ENCODE measurements at regions not wholly inside any gene's neighbourhood (a gene's known extent, or its start where the extent isn't known, plus 50 kb on each side); places are given as distances from the start of the nearest gene placed in this dataset.

DNA sequence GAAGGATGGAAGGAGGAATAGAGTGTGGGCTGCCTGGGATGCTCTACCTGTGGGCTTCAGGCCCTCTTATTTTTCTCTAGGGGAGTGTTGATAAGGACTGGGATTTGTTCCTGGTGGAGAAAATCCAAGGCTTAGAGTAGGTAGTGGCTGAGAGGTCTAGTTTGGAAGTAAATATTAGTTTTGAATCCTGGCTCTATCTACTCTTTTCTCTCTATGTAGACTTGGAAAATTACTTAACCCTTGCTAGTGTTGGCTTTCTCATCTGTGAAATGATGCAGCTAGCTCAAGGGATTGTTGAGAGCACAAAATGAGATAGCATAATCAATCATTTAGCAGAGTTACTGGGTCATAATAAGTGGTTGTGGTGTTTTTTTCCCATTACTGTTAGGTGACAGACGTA, 102.7 kb upstream of the MLIP start:
- TF ChIP-seq, protein P1, sequence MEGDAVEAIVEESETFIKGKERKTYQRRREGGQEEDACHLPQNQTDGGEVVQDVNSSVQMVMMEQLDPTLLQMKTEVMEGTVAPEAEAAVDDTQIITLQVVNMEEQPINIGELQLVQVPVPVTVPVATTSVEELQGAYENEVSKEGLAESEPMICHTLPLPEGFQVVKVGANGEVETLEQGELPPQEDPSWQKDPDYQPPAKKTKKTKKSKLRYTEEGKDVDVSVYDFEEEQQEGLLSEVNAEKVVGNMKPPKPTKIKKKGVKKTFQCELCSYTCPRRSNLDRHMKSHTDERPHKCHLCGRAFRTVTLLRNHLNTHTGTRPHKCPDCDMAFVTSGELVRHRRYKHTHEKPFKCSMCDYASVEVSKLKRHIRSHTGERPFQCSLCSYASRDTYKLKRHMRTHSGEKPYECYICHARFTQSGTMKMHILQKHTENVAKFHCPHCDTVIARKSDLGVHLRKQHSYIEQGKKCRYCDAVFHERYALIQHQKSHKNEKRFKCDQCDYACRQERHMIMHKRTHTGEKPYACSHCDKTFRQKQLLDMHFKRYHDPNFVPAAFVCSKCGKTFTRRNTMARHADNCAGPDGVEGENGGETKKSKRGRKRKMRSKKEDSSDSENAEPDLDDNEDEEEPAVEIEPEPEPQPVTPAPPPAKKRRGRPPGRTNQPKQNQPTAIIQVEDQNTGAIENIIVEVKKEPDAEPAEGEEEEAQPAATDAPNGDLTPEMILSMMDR (IDR thresholded peaks at IDR 0.05; ENCODE audit: low read length, missing control alignments), result no peak
- no peak overlapping the region for H3K4me3 ChIP-seq (replicated peaks; ENCODE audit: low read depth, low read length)
- no peak for DNase-seq (ENCODE audit: low read depth)

DNA sequence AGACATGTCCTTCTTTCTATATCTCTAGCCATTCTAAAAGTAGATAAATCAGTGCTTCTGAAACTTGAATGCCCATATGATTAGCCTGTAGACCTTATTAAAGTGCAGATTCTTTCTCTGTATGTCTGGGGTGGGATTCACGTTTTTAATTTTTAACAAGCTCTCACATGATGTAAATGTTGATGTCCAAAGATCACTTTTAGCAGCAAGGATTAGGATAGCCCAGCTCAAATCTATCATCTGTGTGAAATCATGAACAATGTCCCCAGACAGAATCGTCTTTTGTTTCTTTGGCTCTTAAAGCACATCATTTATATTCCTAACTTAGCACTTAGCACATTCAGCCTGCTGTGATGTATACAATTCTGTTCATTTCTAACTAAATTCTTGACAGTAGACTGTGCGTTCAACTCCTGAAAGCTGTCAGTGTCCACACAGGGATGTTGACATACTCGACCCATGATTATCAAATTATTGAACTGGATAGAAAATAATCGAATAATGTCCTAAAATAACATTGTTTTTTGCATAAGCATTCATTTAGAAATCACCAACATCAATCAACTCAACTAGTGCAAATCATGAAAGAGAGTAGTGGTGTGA, 102.1 kb upstream of the MLIP start:
- DNase-seq (ENCODE audit: low read depth), result no peak
- TF ChIP-seq, protein P1 (IDR thresholded peaks at IDR 0.05; ENCODE audit: low read length, missing control alignments), result no peak
- no peak overlapping the region for H3K4me3 ChIP-seq (replicated peaks; ENCODE audit: low read depth, low read length)

DNA sequence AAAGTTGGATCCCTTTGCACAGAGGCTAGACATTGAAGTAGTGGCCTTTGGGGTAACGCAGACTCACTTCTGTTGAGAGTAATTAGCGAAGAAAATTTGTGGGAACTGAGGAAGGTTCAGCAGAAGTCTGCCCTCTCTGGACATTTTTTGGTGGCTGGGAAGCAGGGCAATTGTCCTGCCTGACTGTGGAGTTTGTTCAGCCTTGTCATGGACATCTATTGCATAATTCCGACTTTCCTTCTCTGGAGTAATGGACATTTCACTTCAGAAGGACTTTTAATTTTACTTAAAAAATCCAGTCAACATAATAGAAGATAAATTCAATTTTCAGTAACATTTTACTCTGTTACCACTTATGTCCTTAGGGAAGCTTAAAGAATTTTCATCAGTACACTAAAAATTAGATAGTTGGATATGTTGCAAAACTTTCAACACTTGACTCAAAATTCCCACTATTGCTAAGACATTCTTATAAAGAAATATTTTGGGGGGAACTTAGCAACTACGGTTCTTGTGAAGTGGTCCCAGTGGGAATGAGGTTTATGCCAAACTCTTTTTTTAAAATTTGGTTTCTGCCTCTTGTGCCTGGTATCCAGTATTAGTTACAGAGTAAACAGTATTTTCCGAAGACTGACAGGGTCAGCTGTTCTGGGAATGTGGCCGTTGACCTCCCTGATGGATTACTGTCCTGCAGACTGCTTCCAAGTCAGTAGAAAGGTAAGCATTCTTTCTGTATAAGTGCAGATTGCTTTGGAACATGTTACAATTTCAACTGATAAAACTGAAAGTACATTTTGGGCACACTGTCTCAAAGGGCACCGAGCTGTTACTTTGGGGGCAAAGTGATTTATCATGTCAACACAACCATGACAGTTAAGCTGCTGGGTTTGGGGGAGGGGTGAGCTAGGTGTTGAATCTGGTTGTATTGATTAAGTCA, 100.6 kb upstream of the MLIP start:
- peak; percentile 17 for DNase-seq (ENCODE audit: low read depth)
- TF ChIP-seq, protein P1 (IDR thresholded peaks at IDR 0.05; ENCODE audit: low read length, missing control alignments), result no peak
- H3K4me3 ChIP-seq (replicated peaks; ENCODE audit: low read depth, low read length), result no peak overlapping the region

- TF ChIP-seq, protein P1 (IDR thresholded peaks at IDR 0.05; ENCODE audit: low read length, missing control alignments), result no peak
- H3K4me3 ChIP-seq (replicated peaks; ENCODE audit: low read depth, low read length), result no peak overlapping the region
- DNase-seq (ENCODE audit: low read depth), result no peak
These were observed 100.0 kb upstream of the MLIP start for GRCh38 chr6:54011277-54011648.

GRCh38 chr6:54013966-54014365, 97.3 kb upstream of the MLIP start:
- no peak overlapping the region for H3K4me3 ChIP-seq (replicated peaks; ENCODE audit: low read depth, low read length)
- no peak for DNase-seq (ENCODE audit: low read depth)
- TF ChIP-seq, protein P1 (IDR thresholded peaks at IDR 0.05; ENCODE audit: low read length, missing control alignments), result no peak

DNA sequence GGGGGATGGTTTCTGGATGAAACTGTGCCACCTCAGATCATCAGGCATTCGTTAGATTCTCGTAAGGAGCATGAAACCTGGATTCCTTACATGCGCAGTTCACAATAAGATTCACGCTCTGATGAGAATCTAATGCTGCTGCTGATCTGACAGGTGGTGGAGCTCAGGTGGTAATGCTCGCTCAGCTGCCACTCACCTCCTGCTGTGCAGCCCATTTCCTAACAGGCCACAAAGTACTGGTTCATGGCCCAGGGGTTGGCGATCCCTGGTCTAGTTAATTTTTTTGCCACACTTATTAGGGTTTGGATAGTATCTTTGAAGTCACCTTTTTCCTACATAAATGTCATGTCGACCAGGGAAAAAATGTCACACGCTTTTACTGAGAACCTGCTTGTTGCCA, 96.8 kb upstream of the MLIP start:
- TF ChIP-seq, protein P1 (IDR thresholded peaks at IDR 0.05; ENCODE audit: low read length, missing control alignments), result no peak
- DNase-seq (ENCODE audit: low read depth), result no peak
- H3K4me3 ChIP-seq (replicated peaks; ENCODE audit: low read depth, low read length), result no peak overlapping the region
